ENCODE measurements at regions not wholly inside any gene's neighbourhood (a gene's known extent, or its start where the extent isn't known, plus 50 kb on each side); places are given as distances from the start of the nearest gene placed in this dataset.
A peak's percentile ranks its signal among the peaks of the same experiment; 100 is the strongest.

DNA sequence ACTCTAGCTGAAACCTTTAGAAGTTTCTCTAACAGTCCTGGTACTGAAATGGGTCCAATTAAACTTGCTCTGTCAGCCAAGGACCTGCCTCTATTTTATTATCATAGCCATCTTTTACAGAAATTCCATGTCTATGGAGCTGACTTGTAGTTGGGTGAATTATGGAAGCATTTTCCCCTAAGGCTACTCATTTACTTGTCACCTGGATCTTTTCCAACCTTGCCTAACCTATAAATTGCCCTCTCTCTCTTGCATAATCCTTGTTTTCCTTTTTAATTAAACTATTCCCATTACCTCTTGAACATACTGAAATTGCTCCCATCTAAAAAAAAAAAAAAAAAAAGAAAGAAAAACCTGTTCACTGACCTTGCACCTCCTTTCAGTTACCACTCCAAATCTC is 74.6 kb upstream of the DOK6 start:
- Histone ChIP-seq H3K4me3 (no peak overlapping the region), H3K36me3 (ENCODE audit: control insufficient read depth in 4 of 4, insufficient read depth in 4 of 4, low read length in 4 of 4) (no peaks in the 10 kb centered on the region), H3K9me3 (ENCODE audit: control insufficient read depth in 4 of 4, insufficient read depth in 3 of 4, low read length in 3 of 4) (peaks cover 0 to 3% (median under 1%) of the 10 kb centered on the region in 4 donors), H3K27me3 (ENCODE audit: control insufficient read depth in 3 of 3, insufficient read depth in 3 of 3, low read length in 2 of 3) (no peaks in the 10 kb centered on the region), H3K9ac (ENCODE audit: insufficient read depth in 1 of 2, low read length in 2 of 2) (no peak overlapping the region), H3K4me1 (ENCODE audit: control insufficient read depth in 5 of 5, insufficient read depth in 5 of 5, low read length in 5 of 5) (peaks cover 0 to 4% (median 0%) of the 10 kb centered on the region in 5 donors), H3K27ac (ENCODE audit: low read depth in 1 of 2, low read length in 1 of 2) (no peak overlapping the region)
- DNase-seq (no peak), ATAC-seq (ENCODE audit: insufficient read depth, low FRiP score) (no peak)
- TF ChIP-seq, protein P1, sequence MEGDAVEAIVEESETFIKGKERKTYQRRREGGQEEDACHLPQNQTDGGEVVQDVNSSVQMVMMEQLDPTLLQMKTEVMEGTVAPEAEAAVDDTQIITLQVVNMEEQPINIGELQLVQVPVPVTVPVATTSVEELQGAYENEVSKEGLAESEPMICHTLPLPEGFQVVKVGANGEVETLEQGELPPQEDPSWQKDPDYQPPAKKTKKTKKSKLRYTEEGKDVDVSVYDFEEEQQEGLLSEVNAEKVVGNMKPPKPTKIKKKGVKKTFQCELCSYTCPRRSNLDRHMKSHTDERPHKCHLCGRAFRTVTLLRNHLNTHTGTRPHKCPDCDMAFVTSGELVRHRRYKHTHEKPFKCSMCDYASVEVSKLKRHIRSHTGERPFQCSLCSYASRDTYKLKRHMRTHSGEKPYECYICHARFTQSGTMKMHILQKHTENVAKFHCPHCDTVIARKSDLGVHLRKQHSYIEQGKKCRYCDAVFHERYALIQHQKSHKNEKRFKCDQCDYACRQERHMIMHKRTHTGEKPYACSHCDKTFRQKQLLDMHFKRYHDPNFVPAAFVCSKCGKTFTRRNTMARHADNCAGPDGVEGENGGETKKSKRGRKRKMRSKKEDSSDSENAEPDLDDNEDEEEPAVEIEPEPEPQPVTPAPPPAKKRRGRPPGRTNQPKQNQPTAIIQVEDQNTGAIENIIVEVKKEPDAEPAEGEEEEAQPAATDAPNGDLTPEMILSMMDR (IDR thresholded peaks at IDR 0.05; ENCODE audit: control extremely low read depth, extremely low read depth), result no peak

DNA sequence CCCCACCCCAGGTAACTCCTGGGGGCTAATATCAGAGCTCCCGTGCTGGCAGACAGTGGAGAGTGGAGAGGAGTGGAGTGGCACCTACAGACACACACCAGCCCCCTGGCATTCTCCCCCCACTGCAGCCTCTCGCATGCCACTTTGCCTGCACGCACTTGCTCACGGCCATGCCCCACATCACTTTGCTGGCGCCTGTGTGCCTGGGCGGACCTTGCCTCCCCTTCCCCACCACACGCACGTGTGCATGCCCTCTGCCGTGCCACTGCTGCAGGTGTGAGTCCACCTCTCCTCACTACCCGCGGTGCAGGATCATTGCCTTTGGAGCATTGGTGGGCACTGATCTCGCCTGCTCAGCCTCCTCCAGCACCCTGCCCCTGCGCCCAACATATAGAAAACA is 72.6 kb upstream of the DOK6 start:
- no peak overlapping the region for H3K27ac ChIP-seq (ENCODE audit: low read depth in 1 of 2, low read length in 1 of 2)
- WGBS, 2 donors, result 94 to 97% methylated on average over 12 to 13 of the region's 13 CpGs
- DNase-seq (no peak), ATAC-seq (ENCODE audit: insufficient read depth, low FRiP score) (no peak)
- H3K9ac ChIP-seq (ENCODE audit: insufficient read depth in 1 of 2, low read length in 2 of 2), result no peak overlapping the region
- H3K27me3 ChIP-seq (ENCODE audit: control insufficient read depth in 3 of 3, insufficient read depth in 3 of 3, low read length in 2 of 3), result no peaks in the 10 kb centered on the region
- peaks cover 0 to 2% (median under 1%) of the 10 kb centered on the region in 4 donors for H3K9me3 ChIP-seq (ENCODE audit: control insufficient read depth in 4 of 4, insufficient read depth in 3 of 4, low read length in 3 of 4)
- no peak overlapping the region for H3K4me3 ChIP-seq
- H3K36me3 ChIP-seq (ENCODE audit: control insufficient read depth in 4 of 4, insufficient read depth in 4 of 4, low read length in 4 of 4), result no peaks in the 10 kb centered on the region
- H3K4me1 ChIP-seq (ENCODE audit: control insufficient read depth in 5 of 5, insufficient read depth in 5 of 5, low read length in 5 of 5), result peaks cover 0 to 4% (median 0%) of the 10 kb centered on the region in 5 donors
- TF ChIP-seq, protein P1 (IDR thresholded peaks at IDR 0.05; ENCODE audit: control extremely low read depth, extremely low read depth), result no peak

DNA sequence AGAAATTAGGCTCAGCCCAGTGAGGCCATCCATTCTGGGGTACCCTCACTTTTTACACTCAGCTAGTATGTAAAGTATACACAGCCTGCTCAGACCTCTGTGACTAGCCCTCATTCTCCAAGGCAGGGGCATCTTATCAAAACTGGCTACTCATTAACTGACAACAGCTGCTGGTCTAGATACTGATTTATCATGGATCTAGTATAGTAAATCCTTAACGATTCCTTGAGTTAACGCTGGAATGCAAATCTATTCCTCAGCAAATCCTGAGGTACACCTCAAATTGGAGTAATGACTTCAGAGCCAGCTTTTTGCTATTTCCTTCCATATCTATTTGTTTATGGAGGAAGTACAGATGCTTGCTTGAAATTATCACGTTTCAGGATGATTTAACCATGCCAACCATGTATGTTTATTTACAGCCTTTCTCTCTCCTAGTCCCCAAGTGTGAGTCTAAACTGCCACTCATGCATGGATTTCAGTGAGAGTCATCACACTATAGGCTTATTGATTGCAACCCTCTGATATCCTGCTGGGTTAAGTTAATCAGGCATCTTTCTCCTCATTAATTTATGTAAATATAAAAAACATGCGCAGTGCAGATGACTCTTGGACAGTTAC is 70.2 kb upstream of the DOK6 start:
- ATAC-seq (ENCODE audit: insufficient read depth, low FRiP score), result no peak
- Histone ChIP-seq H3K4me1 (ENCODE audit: control insufficient read depth in 5 of 5, insufficient read depth in 5 of 5, low read length in 5 of 5) (peaks cover 0 to 4% (median 0%) of the 10 kb centered on the region in 5 donors), H3K27me3 (ENCODE audit: control insufficient read depth in 3 of 3, insufficient read depth in 3 of 3, low read length in 2 of 3) (no peaks in the 10 kb centered on the region), H3K36me3 (ENCODE audit: control insufficient read depth in 4 of 4, insufficient read depth in 4 of 4, low read length in 4 of 4) (no peaks in the 10 kb centered on the region), H3K4me3 (no peak overlapping the region), H3K9ac (ENCODE audit: insufficient read depth in 1 of 2, low read length in 2 of 2) (no peak overlapping the region), H3K9me3 (ENCODE audit: control insufficient read depth in 4 of 4, insufficient read depth in 3 of 4, low read length in 3 of 4) (peaks cover 0 to 2% (median 0%) of the 10 kb centered on the region in 4 donors), H3K27ac (ENCODE audit: low read depth in 1 of 2, low read length in 1 of 2) (no peak overlapping the region)
- DNase-seq, result peak in 2 of 3 donors; percentile 2 to 9
- TF ChIP-seq, protein P1 (IDR thresholded peaks at IDR 0.05; ENCODE audit: control extremely low read depth, extremely low read depth), result no peak
- WGBS, 2 donors, result 58 to 70% methylated on average over 4 of the region's 4 CpGs

Data from lung (tissue), 11 donors.